GM12878 (cell line): ENCODE measurements at regions not wholly inside any gene's neighbourhood (a gene's known extent, or its start where the extent isn't known, plus 50 kb on each side); places are given as distances from the start of the nearest gene placed in this dataset.

Experiments
- ATAC-seq: fragments of 200-7000 bp; cut with Tn5 transposase; 3 replicates; pipeline ENCODE4 v1.9.1; 2020; ENCODE audit warnings: mild to moderate bottlenecking, moderate library complexity
- BruUV-seq: library from RNA; stranded (reverse); fragments of 400-500 nt; replicated peaks from 2 replicates; lab custom pipeline; 2021; lab: Mats Ljungman, UMichigan
- CTCF ChIA-PET: fragments of 300-600 bp; sonication (Branson Sonifier 250); formaldehyde crosslinking; extraction: SDS; loops from one replicate; lab custom pipeline; 2021; ENCODE audit warnings: inconsistent platforms; lab: Yijun Ruan, JAX
- POLR2A ChIA-PET: fragments of 350-600 bp; formaldehyde crosslinking; extraction: SDS; loops from one replicate; lab custom pipeline; 2021; ENCODE audit warnings: inconsistent platforms; lab: Charles Lee
- RAD21 ChIA-PET: fragments of 300-600 bp; sonication (Branson Sonifier 250); formaldehyde crosslinking; loops from one replicate; lab custom pipeline; 2023; ENCODE audit warnings: antibody characterized with exemption; ENCODE audit not compliant: unreplicated experiment; lab: Charles Lee
- SMC1A ChIA-PET: fragments of 300-600 bp; sonication (Branson Sonifier 250); formaldehyde crosslinking; loops from one replicate; lab custom pipeline; 2023; ENCODE audit not compliant: unreplicated experiment, uncharacterized antibody; lab: Charles Lee
- DNase-seq: peaks from one replicate; pipeline ENCODE4 v3.0.0-alpha.2; 2011; ENCODE audit warnings: low read depth, low spot score
- FAIRE-seq: peaks from 3 replicates; lab custom pipeline; 2011; peaks lifted over from hg19 to GRCh38; lab: Jason Lieb, UNC
- H2AFZ ChIP-seq: 2 replicates; pipeline ENCODE4 v1.6.0; 2011; ENCODE audit warnings: low read depth, low read length, control low read depth; ENCODE audit not compliant: control insufficient read depth
- H3K27ac ChIP-seq: 2 replicates; pipeline ENCODE4 v1.5.1; 2011; ENCODE audit warnings: control low read depth; ENCODE audit not compliant: control insufficient read depth, insufficient read depth
- H3K27me3 ChIP-seq, 2 experiments: replicated peaks in 1 of 2; 2 replicates each; pipeline versions ENCODE4 v1.6.0 to v1.6.1; 2011; ENCODE audit warnings: low read length in 1 of 2; ENCODE audit not compliant: control insufficient read depth in 2 of 2, insufficient read depth in 2 of 2
- H3K36me3 ChIP-seq, 2 experiments: 2 replicates each; pipeline ENCODE4 v1.5.1; 2011; ENCODE audit warnings: low read length in 1 of 2; ENCODE audit not compliant: control insufficient read depth in 2 of 2, insufficient read depth in 2 of 2
- H3K4me1 ChIP-seq: 2 replicates; pipeline ENCODE4 v1.6.1; 2011; ENCODE audit warnings: mild to moderate bottlenecking, low read length, moderate library complexity, mixed read lengths; ENCODE audit not compliant: control insufficient read depth, insufficient read depth
- H3K4me2 ChIP-seq: 2 replicates; pipeline ENCODE4 v1.6.0; 2011; ENCODE audit warnings: control low read depth; ENCODE audit not compliant: control insufficient read depth, insufficient read depth
- H3K4me3 ChIP-seq: fragments of 200-600 bp; sonication (generic); 2 replicates; pipeline ENCODE4 v1.5.1; 2016
- H3K79me2 ChIP-seq: 2 replicates; pipeline ENCODE4 v1.6.0; 2011; ENCODE audit warnings: low read length; ENCODE audit not compliant: control insufficient read depth, insufficient read depth
- H3K9ac ChIP-seq: 2 replicates; pipeline ENCODE4 v1.8.0; 2011; ENCODE audit warnings: low read length, control low read depth, mixed read lengths; ENCODE audit not compliant: control insufficient read depth, insufficient read depth
- H3K9me3 ChIP-seq: replicated peaks from 3 replicates; pipeline ENCODE4 v1.5.1; 2011; ENCODE audit warnings: mild to moderate bottlenecking, low read length; ENCODE audit not compliant: control insufficient read depth, insufficient read depth
- H4K20me1 ChIP-seq: 2 replicates; pipeline ENCODE4 v1.6.0; 2011; ENCODE audit not compliant: control insufficient read depth, insufficient read depth
- ATF2 ChIP-seq: IDR thresholded peaks from 2 replicates; pipeline ENCODE4 v1.6.1; 2012; ENCODE audit warnings: low read length, inconsistent platforms
- ATF3 ChIP-seq: IDR thresholded peaks from 2 replicates; pipeline ENCODE4 v1.6.1; 2011; ENCODE audit warnings: low read depth, mild to moderate bottlenecking, low read length, moderate library complexity, borderline replicate concordance; ENCODE audit errors: extremely low read depth
- IRF4 ChIP-seq: IDR thresholded peaks from 2 replicates; pipeline ENCODE4 v1.6.1; 2011; ENCODE audit warnings: low read depth, low read length
- MEF2A ChIP-seq: IDR thresholded peaks from 2 replicates; pipeline ENCODE4 v1.6.1; 2011; ENCODE audit warnings: low read depth, mild to moderate bottlenecking, low read length, moderate library complexity; ENCODE audit not compliant: insufficient read depth
- RB1 ChIP-seq: fragments of 450-650 bp; formaldehyde crosslinking; IDR thresholded peaks from 2 replicates; pipeline ENCODE4 v1.6.1; 2017; ENCODE audit warnings: mild to moderate bottlenecking, borderline replicate concordance
- STAT1 ChIP-seq: fragments of 450-650 bp; conservative IDR thresholded peaks from 2 replicates; pipeline ENCODE4 v1.6.1; 2014; ENCODE audit warnings: antibody characterized with exemption, mild to moderate bottlenecking
- WGBS: methylation state at CpG from one replicate; pipeline ENCODE4 v1.1.6; 2016; ENCODE audit warnings: low lambda C conversion rate; ENCODE audit not compliant: insufficient replicate concordance, insufficient coverage; ENCODE audit errors: missing lambda C conversion rate; 5-methylcytosine and 5-hydroxymethylcytosine counted together
- in situ Hi-C: fragments of 300-500 bp; cut with MboI; formaldehyde crosslinking; loops from 9 replicates; pipeline ENCODE4 v1.14.3; 2018; ENCODE audit warnings: mixed read lengths
- intact Hi-C: fragments of 100-400 bp; cut with micrococcal nuclease; formaldehyde crosslinking; loops from one replicate; pipeline ENCODE4 v1.14.2; 2022; ENCODE audit not compliant: unreplicated experiment

GRCh38 chr6:6843777-6844176, 255.3 kb downstream of the LY86 start (continued):
- TF ChIP-seq STAT1, result no peak
- TF ChIP-seq ATF3, result no peak
- TF ChIP-seq RB1, result no peak
- TF ChIP-seq IRF4, result no peak
- no peak for TF ChIP-seq ATF2

- Histone ChIP-seq H3K27ac (no peak overlapping the region), H4K20me1 (no peaks in the 10 kb centered on the region), H3K4me1 (peaks cover 9% of the 10 kb centered on the region), H3K4me2 (no peak overlapping the region), H3K9ac (no peak overlapping the region), H3K79me2 (no peaks in the 10 kb centered on the region), H3K4me3 (no peak overlapping the region), H2AFZ (no peak overlapping the region), H3K36me3 (no peaks in the 10 kb centered on the region), H3K9me3 (no peaks in the 10 kb centered on the region; the same call in 1 of the 3 replicates), H3K27me3 (no peaks in the 10 kb centered on the region)
- ChIA-PET CTCF (interaction anchor here (0.8 to 1.4 kb wide), 3 partner anchors 20 to 148 kb away, joined by 3 to 4 read pairs (median 3); no protein-coding TSS in a partner anchor), POLR2A (no interaction called here), SMC1A (interaction anchor here (1.0 to 2.3 kb wide), 5 partner anchors 12 to 71 kb away, joined by 3 to 10 read pairs (median 4); no protein-coding TSS in a partner anchor), RAD21 (no interaction called here)
- no TSS peak for BruUV-seq
- in situ Hi-C loops, result no loop called here
- no peak for TF ChIP-seq MEF2A
- DNase-seq (no peak), ATAC-seq (no peak), FAIRE-seq (no peak)
- 38% methylated on average over 4 of the region's 4 CpGs for WGBS
- intact Hi-C loops, result no loop called here
These were observed 256.0 kb downstream of the LY86 start for GRCh38 chr6:6844530-6844929.
